B cell (primary cell): ENCODE measurements at regions not wholly inside any gene's neighbourhood (a gene's known extent, or its start where the extent isn't known, plus 50 kb on each side); places are given as distances from the start of the nearest gene placed in this dataset.

Experiments
- ATAC-seq: fragments of 200-7000 bp; cut with Tn5 transposase; one replicate; pipeline ENCODE4 v1.10.0; 2021; ENCODE audit warnings: low read depth, mild to moderate bottlenecking, moderate number of reproducible peaks, moderate library complexity
- CTCF ChIA-PET: fragments of 350-600 bp; sonication (Branson Sonifier 250); formaldehyde crosslinking; loops from one replicate; lab custom pipeline; 2021; ENCODE audit warnings: antibody characterized with exemption, inconsistent platforms; lab: Charles Lee
- POLR2A ChIA-PET: fragments of 350-600 bp; sonication (Branson Sonifier 250); formaldehyde crosslinking; loops from one replicate; lab custom pipeline; 2021; ENCODE audit warnings: antibody characterized with exemption; lab: Charles Lee
- DNase-seq: peaks from one replicate; pipeline ENCODE4 v3.0.0; 2013
- H2AFZ ChIP-seq: 2 replicates; pipeline ENCODE4 v1.6.1; 2012; ENCODE audit warnings: mild to moderate bottlenecking, low read depth, low read length; ENCODE audit not compliant: insufficient read depth, poor library complexity, severe bottlenecking
- H3K27ac ChIP-seq, 2 donors: 1 replicate in 1 of 2; 2 replicates in 1 of 2; pipeline ENCODE4 v1.5.1; 2012 to 2013; ENCODE audit warnings: low read length in 2 of 2, mild to moderate bottlenecking in 2 of 2, moderate library complexity in 1 of 2
- H3K27me3 ChIP-seq, 4 experiments: fragments of 200-600 bp in 1 of 4; sonication (generic) in 1 of 4; replicated peaks in 1 of 4; 1 replicate in 2 of 4; 2 replicates in 2 of 4; pipeline versions ENCODE4 v1.6.1 to v1.7.0; 2013 to 2016; ENCODE audit warnings: low read length in 3 of 4, mild to moderate bottlenecking in 2 of 4, mixed read lengths in 1 of 4, moderate library complexity in 1 of 4; ENCODE audit not compliant: insufficient read depth in 4 of 4, control insufficient read depth in 3 of 4; ENCODE audit errors: control extremely low read depth in 1 of 4
- H3K36me3 ChIP-seq, 2 experiments: replicated peaks in 1 of 2; 1 replicate in 1 of 2; 2 replicates in 1 of 2; pipeline versions ENCODE4 v1.6.1 to v1.7.1; 2013; ENCODE audit warnings: low read length in 1 of 2; ENCODE audit not compliant: insufficient read depth in 2 of 2, control insufficient read depth in 1 of 2; ENCODE audit errors: control extremely low read depth in 1 of 2, extremely low read depth in 1 of 2
- H3K4me1 ChIP-seq, 2 donors: fragments of 200-600 bp in 1 of 2; sonication (generic) in 1 of 2; 1 replicate in 1 of 2; 2 replicates in 1 of 2; pipeline versions ENCODE4 v1.5.1 to v1.6.1; 2013 to 2017; ENCODE audit warnings: low read length in 2 of 2; ENCODE audit not compliant: control insufficient read depth in 2 of 2, insufficient read depth in 2 of 2
- H3K4me2 ChIP-seq: replicated peaks from 2 replicates; pipeline ENCODE3; 2012; ENCODE audit warnings: mild to moderate bottlenecking, low read depth, low read length; ENCODE audit not compliant: poor library complexity, severe bottlenecking
- H3K4me3 ChIP-seq, 5 experiments: fragments of 200-600 bp in 1 of 5; sonication (generic) in 1 of 5; 1 replicate in 3 of 5; 2 replicates in 2 of 5; pipeline versions ENCODE4 v1.5.1 to v1.7.0; 2011 to 2016; ENCODE audit warnings: low read length in 4 of 5, mild to moderate bottlenecking in 4 of 5, low read depth in 2 of 5, control low read depth in 1 of 5, moderate library complexity in 1 of 5; ENCODE audit not compliant: insufficient read depth in 1 of 5; ENCODE audit errors: control extremely low read depth in 1 of 5, extremely low read depth in 1 of 5
- H3K79me2 ChIP-seq: fragments of 200-600 bp; sonication (generic); one replicate; pipeline ENCODE4 v1.6.0; 2016; ENCODE audit warnings: low read length; ENCODE audit not compliant: control insufficient read depth, insufficient read depth
- H3K9ac ChIP-seq: fragments of 200-600 bp; sonication (generic); 2 replicates; pipeline ENCODE4 v1.6.1; 2017; ENCODE audit warnings: mild to moderate bottlenecking, low read length, moderate library complexity
- H3K9me3 ChIP-seq, 3 donors: one replicate each; pipeline versions ENCODE4 v1.6.1 to v1.7.1; 2013; ENCODE audit warnings: low read length in 2 of 3; ENCODE audit not compliant: control insufficient read depth in 2 of 3, insufficient read depth in 1 of 3; ENCODE audit errors: control extremely low read depth in 1 of 3
- H4K20me1 ChIP-seq: 2 replicates; pipeline ENCODE4 v1.6.0; 2012; ENCODE audit warnings: mild to moderate bottlenecking, low read length; ENCODE audit not compliant: insufficient read depth, control insufficient read depth, poor library complexity, severe bottlenecking
- H3K27ac Mint-ChIP-seq: one replicate; pipeline ENCODE4 v1.8.0; 2021; ENCODE audit warnings: mixed read lengths
- H3K27me3 Mint-ChIP-seq: one replicate; pipeline ENCODE4 v1.8.0; 2021; ENCODE audit warnings: mixed read lengths
- H3K4me1 Mint-ChIP-seq: one replicate; pipeline ENCODE4 v1.8.0; 2021; ENCODE audit warnings: mixed read lengths
- H3K4me3 Mint-ChIP-seq: one replicate; pipeline ENCODE4 v1.8.0; 2021; ENCODE audit warnings: mixed read lengths
- H3K9me3 Mint-ChIP-seq: one replicate; pipeline ENCODE4 v1.8.0; 2022; ENCODE audit warnings: mixed read lengths; ENCODE audit not compliant: insufficient read depth
- EZH2 ChIP-seq: IDR thresholded peaks from 2 replicates; pipeline ENCODE4 v1.6.1; 2012; ENCODE audit warnings: borderline replicate concordance, low read depth, mild to moderate bottlenecking, moderate library complexity, low read length; ENCODE audit not compliant: insufficient read depth, poor library complexity, severe bottlenecking
- WGBS: methylation state at CpG from one replicate; pipeline ENCODE4 v1.1.5; 2013; ENCODE audit warnings: missing lambda C conversion rate; ENCODE audit not compliant: insufficient coverage; 5-methylcytosine and 5-hydroxymethylcytosine counted together
- intact Hi-C: fragments of 100-400 bp; cut with micrococcal nuclease; formaldehyde crosslinking; loops from one replicate; pipeline ENCODE4 v1.10.0; 2022
- TF ChIP-seq, protein P1 (sequence below): fragments of 200-600 bp; IDR thresholded peaks from one replicate; pipeline ENCODE4 v1.8.0; 2022; ENCODE audit warnings: antibody characterized with exemption, mild to moderate bottlenecking

DNA sequence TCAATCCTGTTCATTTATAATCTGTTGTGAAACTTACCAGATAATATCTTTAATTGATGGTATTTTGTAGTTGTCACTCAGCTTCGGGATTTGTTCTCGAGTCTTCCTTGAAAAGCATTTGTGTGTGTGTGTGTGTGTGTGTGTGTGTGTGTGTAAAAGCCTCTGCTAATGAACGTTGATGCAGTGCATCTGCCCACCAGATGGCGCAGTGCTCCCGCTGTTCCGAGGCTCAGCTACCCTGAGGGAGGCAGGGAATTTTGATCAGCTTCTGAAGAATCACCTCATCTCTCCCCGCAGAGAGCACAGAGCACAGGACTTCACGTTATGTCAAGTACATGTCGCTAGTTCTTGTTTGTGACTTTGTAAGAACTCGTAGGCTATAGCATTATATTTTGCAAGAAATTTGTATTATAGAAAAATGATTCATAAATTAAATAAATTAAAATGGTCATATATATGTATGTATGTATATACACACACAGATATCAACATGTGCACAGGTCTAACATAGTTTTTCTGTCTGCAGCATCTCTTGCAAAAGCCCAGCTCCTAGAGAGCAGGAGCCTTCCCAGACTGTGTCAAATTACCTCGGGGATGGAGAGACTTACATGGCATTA, 316.7 kb upstream of the IGFBP7 start:
- Histone ChIP-seq H3K9ac (no peak overlapping the region), H3K4me3 (no peak overlapping the region), H2AFZ (no peak overlapping the region), H3K4me1 (no peaks in the 10 kb centered on the region), H4K20me1 (no peaks in the 10 kb centered on the region), H3K9me3 (no peaks in the 10 kb centered on the region), H3K79me2 (no peaks in the 10 kb centered on the region), H3K27ac (no peak overlapping the region), H3K27me3 (no peaks in the 10 kb centered on the region), H3K36me3 (no peaks in the 10 kb centered on the region), H3K4me2 (no peak overlapping the region)
- no peak for TF ChIP-seq EZH2
- TF ChIP-seq, protein P1, sequence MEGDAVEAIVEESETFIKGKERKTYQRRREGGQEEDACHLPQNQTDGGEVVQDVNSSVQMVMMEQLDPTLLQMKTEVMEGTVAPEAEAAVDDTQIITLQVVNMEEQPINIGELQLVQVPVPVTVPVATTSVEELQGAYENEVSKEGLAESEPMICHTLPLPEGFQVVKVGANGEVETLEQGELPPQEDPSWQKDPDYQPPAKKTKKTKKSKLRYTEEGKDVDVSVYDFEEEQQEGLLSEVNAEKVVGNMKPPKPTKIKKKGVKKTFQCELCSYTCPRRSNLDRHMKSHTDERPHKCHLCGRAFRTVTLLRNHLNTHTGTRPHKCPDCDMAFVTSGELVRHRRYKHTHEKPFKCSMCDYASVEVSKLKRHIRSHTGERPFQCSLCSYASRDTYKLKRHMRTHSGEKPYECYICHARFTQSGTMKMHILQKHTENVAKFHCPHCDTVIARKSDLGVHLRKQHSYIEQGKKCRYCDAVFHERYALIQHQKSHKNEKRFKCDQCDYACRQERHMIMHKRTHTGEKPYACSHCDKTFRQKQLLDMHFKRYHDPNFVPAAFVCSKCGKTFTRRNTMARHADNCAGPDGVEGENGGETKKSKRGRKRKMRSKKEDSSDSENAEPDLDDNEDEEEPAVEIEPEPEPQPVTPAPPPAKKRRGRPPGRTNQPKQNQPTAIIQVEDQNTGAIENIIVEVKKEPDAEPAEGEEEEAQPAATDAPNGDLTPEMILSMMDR: peak; percentile 24
- Mint-ChIP-seq H3K4me1 (no peaks in the 10 kb centered on the region), H3K9me3 (no peaks in the 10 kb centered on the region), H3K27ac (no peak overlapping the region), H3K4me3 (no peak overlapping the region), H3K27me3 (no peaks in the 10 kb centered on the region)
- ATAC-seq (no peak), DNase-seq (peak; percentile 24)
- ChIA-PET POLR2A (no interaction called here), CTCF (no interaction called here)
- intact Hi-C loops: no loop called here
- 14% methylated on average over 4 of the region's 11 CpGs for WGBS

- H4K20me1 ChIP-seq: no peaks in the 10 kb centered on the region
- ATAC-seq: no peak
- no CpG with 5 or more reads among the region's 1 CpG for WGBS
- H3K27ac Mint-ChIP-seq: no peak overlapping the region
- H3K4me3 Mint-ChIP-seq: no peak overlapping the region
- no peaks in the 10 kb centered on the region for H3K4me1 ChIP-seq
- ChIA-PET POLR2A (no interaction called here), CTCF (no interaction called here)
- TF ChIP-seq, protein P1: no peak
- TF ChIP-seq EZH2: no peak
- no peaks in the 10 kb centered on the region for H3K9me3 Mint-ChIP-seq
- no peak for DNase-seq
- H3K79me2 ChIP-seq: no peaks in the 10 kb centered on the region
- intact Hi-C loops: no loop called here
- no peak overlapping the region for H3K27ac ChIP-seq
- no peak overlapping the region for H3K4me2 ChIP-seq
- no peaks in the 10 kb centered on the region for H3K27me3 ChIP-seq
- no peaks in the 10 kb centered on the region for H3K36me3 ChIP-seq
- no peaks in the 10 kb centered on the region for H3K27me3 Mint-ChIP-seq
- no peak overlapping the region for H3K4me3 ChIP-seq
- no peaks in the 10 kb centered on the region for H3K9me3 ChIP-seq
- H3K4me1 Mint-ChIP-seq: no peaks in the 10 kb centered on the region
- H3K9ac ChIP-seq: no peak overlapping the region
- H2AFZ ChIP-seq: no peak overlapping the region
Observed at GRCh38 chr4:57425610-57426009, 315.4 kb upstream of the IGFBP7 start.
